Mesendoderm (in vitro differentiated cells): ENCODE measurements at regions not wholly inside any gene's neighbourhood (a gene's known extent, or its start where the extent isn't known, plus 50 kb on each side); places are given as distances from the start of the nearest gene placed in this dataset.
A peak's percentile ranks its signal among the peaks of the same experiment; 100 is the strongest.

Source experiments
- DNase-seq: peaks from one replicate; pipeline ENCODE4 v3.0.0; 2013
- H2AK5ac ChIP-seq: 2 replicates; pipeline ENCODE4 v1.6.1; 2013; ENCODE audit warnings: low read length, inconsistent platforms
- H2BK120ac ChIP-seq: 2 replicates; pipeline ENCODE4 v1.6.1; 2013; ENCODE audit warnings: low read depth, mild to moderate bottlenecking, low read length, moderate library complexity, mixed read lengths
- H2BK15ac ChIP-seq: replicated peaks from 2 replicates; pipeline ENCODE4 v1.6.1; 2013; ENCODE audit warnings: low read depth, mild to moderate bottlenecking, moderate library complexity
- H2BK5ac ChIP-seq: 2 replicates; pipeline ENCODE4 v1.6.1; 2013; ENCODE audit warnings: low read length, inconsistent platforms
- H3K18ac ChIP-seq: 2 replicates; pipeline ENCODE4 v1.6.1; 2013; ENCODE audit warnings: mild to moderate bottlenecking, low read length, mixed read lengths
- H3K23ac ChIP-seq: one replicate; pipeline ENCODE4 v1.6.1; 2013; ENCODE audit warnings: low read length
- H3K27ac ChIP-seq: 2 replicates; pipeline ENCODE4 v1.5.1; 2013; ENCODE audit warnings: low read depth, mild to moderate bottlenecking, inconsistent platforms, low read length, moderate library complexity
- H3K27me3 ChIP-seq: 2 replicates; pipeline ENCODE4 v1.6.1; 2013; ENCODE audit warnings: low read length, control low read depth, mild to moderate bottlenecking, inconsistent platforms; ENCODE audit not compliant: insufficient read depth, poor library complexity
- H3K36me3 ChIP-seq: 2 replicates; pipeline ENCODE4 v1.6.1; 2013; ENCODE audit warnings: low read length, inconsistent platforms; ENCODE audit not compliant: control insufficient read depth, insufficient read depth
- H3K4ac ChIP-seq: one replicate; pipeline ENCODE4 v1.6.1; 2013; ENCODE audit warnings: low read depth, mild to moderate bottlenecking, low read length, moderate library complexity
- H3K4me1 ChIP-seq: 2 replicates; pipeline ENCODE4 v1.6.1; 2013; ENCODE audit warnings: low read depth, low read length, inconsistent platforms; ENCODE audit not compliant: control insufficient read depth
- H3K4me2 ChIP-seq: 2 replicates; pipeline ENCODE4 v1.6.1; 2013; ENCODE audit warnings: low read length
- H3K4me3 ChIP-seq: 2 replicates; pipeline ENCODE4 v1.5.1; 2013; ENCODE audit warnings: mild to moderate bottlenecking, low read length
- H3K56ac ChIP-seq: one replicate; pipeline ENCODE4 v1.6.1; 2013; ENCODE audit warnings: low read length
- H3K79me1 ChIP-seq: 2 replicates; pipeline ENCODE4 v1.6.1; 2013; ENCODE audit warnings: low read length, inconsistent platforms
- H3K79me2 ChIP-seq: 2 replicates; pipeline ENCODE4 v1.6.1; 2013; ENCODE audit warnings: mild to moderate bottlenecking, low read length; ENCODE audit not compliant: control insufficient read depth, insufficient read depth
- H3K9ac ChIP-seq: 2 replicates; pipeline ENCODE4 v1.6.1; 2013; ENCODE audit warnings: low read length, inconsistent platforms
- H4K5ac ChIP-seq: one replicate; pipeline ENCODE4 v1.6.1; 2013; ENCODE audit warnings: low read length
- H4K8ac ChIP-seq: one replicate; pipeline ENCODE4 v1.6.1; 2013; ENCODE audit warnings: low read depth, mild to moderate bottlenecking, control low read depth, low read length, moderate library complexity
- WGBS: extraction: QIAGEN DNeasy Blood & Tissue Kit; methylation state at CpG from one replicate; pipeline ENCODE4 v1.1.7; 2013; ENCODE audit warnings: low lambda C conversion rate, missing lambda C conversion rate; ENCODE audit not compliant: insufficient coverage; ENCODE audit errors: extremely low coverage; 5-methylcytosine and 5-hydroxymethylcytosine counted together

DNA sequence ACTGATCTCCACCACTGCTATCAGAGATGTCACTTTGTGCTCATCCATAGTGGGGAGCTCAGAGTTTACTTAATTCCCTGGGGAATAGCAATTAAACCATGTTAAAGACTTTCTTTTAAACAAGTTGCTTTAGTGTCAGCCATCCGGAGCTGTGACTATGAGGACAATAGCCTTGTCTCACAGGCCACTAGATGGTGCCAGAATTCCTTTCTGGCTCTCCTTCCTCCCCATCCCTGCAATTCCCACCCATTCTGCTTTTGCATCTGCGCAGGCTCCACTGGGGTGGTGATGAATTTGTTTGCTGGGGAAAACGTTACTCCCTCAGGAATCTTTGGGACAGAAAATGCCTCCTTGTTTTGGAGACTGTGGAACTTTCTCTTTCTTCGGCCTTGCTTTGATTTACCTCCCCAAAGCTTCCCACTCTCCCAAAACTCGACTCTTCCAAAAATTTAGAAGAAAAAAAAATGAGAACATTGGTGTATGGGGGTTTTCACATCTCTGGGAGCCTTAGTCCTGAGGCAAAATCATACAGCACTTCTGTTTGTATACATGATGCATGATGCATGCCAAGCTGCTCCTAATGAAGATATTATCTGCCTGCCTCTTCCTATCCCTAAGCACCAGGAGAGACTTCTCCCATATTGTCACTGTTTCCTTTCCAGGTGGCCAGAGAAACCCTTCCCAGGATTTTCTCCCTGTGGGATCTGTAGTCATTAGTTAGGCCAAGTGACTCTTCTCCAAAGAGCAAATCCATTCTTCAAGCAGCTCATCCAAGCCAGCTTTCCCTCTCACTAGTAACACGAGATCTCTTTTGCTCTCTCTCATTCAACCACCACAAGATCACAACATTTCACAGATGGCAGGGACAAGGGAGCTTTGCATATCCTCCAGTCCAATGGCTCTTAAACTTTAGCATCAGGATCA is 466.1 kb downstream of the TLR4 start:
- H3K36me3 ChIP-seq, result no peaks in the 10 kb centered on the region
- H3K56ac ChIP-seq, result no peak overlapping the region
- no peak overlapping the region for H2BK15ac ChIP-seq
- no peak overlapping the region for H3K18ac ChIP-seq
- no peak overlapping the region for H3K4me2 ChIP-seq
- H4K5ac ChIP-seq, result no peak overlapping the region
- no peak overlapping the region for H3K4me3 ChIP-seq
- no peak overlapping the region for H4K8ac ChIP-seq
- no peaks in the 10 kb centered on the region for H3K79me1 ChIP-seq
- no peak overlapping the region for H3K27ac ChIP-seq
- H3K4me1 ChIP-seq, result no peaks in the 10 kb centered on the region
- no peak overlapping the region for H3K23ac ChIP-seq
- WGBS, result no CpG with 5 or more reads among the region's 6 CpGs
- H2AK5ac ChIP-seq, result no peak overlapping the region
- H2BK5ac ChIP-seq, result no peak overlapping the region
- no peak overlapping the region for H3K9ac ChIP-seq
- no peak overlapping the region for H2BK120ac ChIP-seq
- H3K4ac ChIP-seq, result no peak overlapping the region
- peak; percentile 80 for DNase-seq
- H3K79me2 ChIP-seq, result no peaks in the 10 kb centered on the region
- no peaks in the 10 kb centered on the region for H3K27me3 ChIP-seq

DNA sequence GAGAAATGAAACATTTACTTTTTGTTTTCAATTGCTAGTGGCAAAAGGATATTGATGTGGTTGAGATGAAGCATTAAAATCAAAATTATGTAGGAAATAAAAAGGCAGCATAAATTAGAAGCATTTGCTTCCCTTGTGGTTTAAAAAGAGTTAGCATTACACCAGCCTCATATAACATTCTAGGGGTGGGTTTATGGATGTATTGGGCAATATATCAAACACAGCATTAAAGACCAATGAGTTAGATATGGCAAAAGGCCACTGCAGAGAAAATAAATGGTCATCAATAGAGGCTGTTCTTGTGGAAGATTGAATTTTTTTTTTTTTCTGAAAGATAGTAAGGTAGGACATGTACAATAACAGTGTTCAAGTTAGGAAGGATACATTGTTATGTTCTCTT is 473.0 kb downstream of the TLR4 start:
- H3K27ac ChIP-seq, result no peak overlapping the region
- H3K4ac ChIP-seq, result no peak overlapping the region
- no peaks in the 10 kb centered on the region for H3K79me2 ChIP-seq
- no peaks in the 10 kb centered on the region for H3K79me1 ChIP-seq
- H3K23ac ChIP-seq, result no peak overlapping the region
- no peak overlapping the region for H4K8ac ChIP-seq
- no peak overlapping the region for H3K18ac ChIP-seq
- no peaks in the 10 kb centered on the region for H3K27me3 ChIP-seq
- H3K56ac ChIP-seq, result no peak overlapping the region
- H3K9ac ChIP-seq, result no peak overlapping the region
- H3K4me3 ChIP-seq, result no peak overlapping the region
- no peak overlapping the region for H3K4me2 ChIP-seq
- H2BK5ac ChIP-seq, result no peak overlapping the region
- H3K4me1 ChIP-seq, result no peaks in the 10 kb centered on the region
- H2BK15ac ChIP-seq, result no peak overlapping the region
- DNase-seq, result no peak
- no peak overlapping the region for H2BK120ac ChIP-seq
- no peaks in the 10 kb centered on the region for H3K36me3 ChIP-seq
- no peak overlapping the region for H4K5ac ChIP-seq
- no peak overlapping the region for H2AK5ac ChIP-seq

DNA sequence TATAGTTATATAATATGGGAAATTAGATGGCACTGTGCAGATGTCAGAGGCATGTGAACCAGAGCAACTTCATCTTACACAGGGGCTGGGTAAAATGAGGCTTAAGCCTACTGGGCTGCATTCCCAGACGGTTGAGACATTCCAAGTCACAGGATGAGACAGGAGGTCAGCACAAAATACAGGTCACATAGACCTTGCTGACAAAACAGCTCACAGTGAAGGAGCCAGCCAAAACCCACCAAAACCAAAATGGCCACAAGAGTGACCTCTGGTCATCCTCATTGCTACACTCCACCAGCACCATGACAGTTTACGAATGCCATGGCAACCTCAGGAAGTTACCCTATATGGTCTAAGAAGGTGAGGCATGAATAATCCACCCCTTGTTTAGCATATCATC is 479.4 kb downstream of the TLR4 start:
- Histone ChIP-seq H3K9ac (no peak overlapping the region), H3K4me1 (no peaks in the 10 kb centered on the region), H3K4ac (no peak overlapping the region), H3K79me2 (no peaks in the 10 kb centered on the region), H3K56ac (no peak overlapping the region), H3K27ac (no peak overlapping the region), H4K5ac (no peak overlapping the region), H3K23ac (no peak overlapping the region), H3K36me3 (no peaks in the 10 kb centered on the region), H3K4me3 (no peak overlapping the region), H3K27me3 (no peaks in the 10 kb centered on the region), H2BK15ac (no peak overlapping the region), H4K8ac (no peak overlapping the region), H3K4me2 (no peak overlapping the region), H3K79me1 (no peaks in the 10 kb centered on the region), H2BK120ac (no peak overlapping the region), H3K18ac (no peak overlapping the region), H2BK5ac (no peak overlapping the region), H2AK5ac (no peak overlapping the region)
- peak; percentile 20 for DNase-seq
- WGBS, result no CpG with 5 or more reads among the region's 2 CpGs

DNA sequence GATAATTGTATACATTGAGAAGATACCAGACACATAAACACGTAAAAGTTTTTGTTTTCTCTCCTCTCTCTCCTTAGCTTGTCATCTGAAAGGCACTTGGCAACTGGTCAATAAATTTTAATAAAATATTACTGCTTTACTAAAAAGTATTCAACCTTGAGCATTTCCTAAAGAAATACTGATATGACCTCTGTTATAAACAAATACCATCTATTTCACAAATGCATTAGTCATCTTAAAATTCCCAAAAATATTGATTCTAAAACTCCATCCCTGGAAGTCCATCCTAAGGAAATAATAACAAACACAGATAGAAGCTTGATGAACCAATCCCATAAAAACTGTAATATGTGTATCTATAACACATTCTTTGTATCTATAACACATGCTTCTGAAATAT is 483.2 kb downstream of the TLR4 start:
- H3K4ac ChIP-seq, result no peak overlapping the region
- no peak overlapping the region for H3K4me2 ChIP-seq
- no peak overlapping the region for H2BK120ac ChIP-seq
- no peak for DNase-seq
- no peak overlapping the region for H3K27ac ChIP-seq
- no peaks in the 10 kb centered on the region for H3K4me1 ChIP-seq
- no peak overlapping the region for H2BK5ac ChIP-seq
- H3K79me2 ChIP-seq, result no peaks in the 10 kb centered on the region
- H4K5ac ChIP-seq, result no peak overlapping the region
- no peak overlapping the region for H4K8ac ChIP-seq
- no peak overlapping the region for H2BK15ac ChIP-seq
- H3K23ac ChIP-seq, result no peak overlapping the region
- no peak overlapping the region for H3K4me3 ChIP-seq
- no peak overlapping the region for H3K56ac ChIP-seq
- no peaks in the 10 kb centered on the region for H3K27me3 ChIP-seq
- H3K36me3 ChIP-seq, result no peaks in the 10 kb centered on the region
- WGBS, result no CpG with 5 or more reads among the region's 1 CpG
- H3K18ac ChIP-seq, result no peak overlapping the region
- no peaks in the 10 kb centered on the region for H3K79me1 ChIP-seq
- no peak overlapping the region for H3K9ac ChIP-seq
- no peak overlapping the region for H2AK5ac ChIP-seq

DNA sequence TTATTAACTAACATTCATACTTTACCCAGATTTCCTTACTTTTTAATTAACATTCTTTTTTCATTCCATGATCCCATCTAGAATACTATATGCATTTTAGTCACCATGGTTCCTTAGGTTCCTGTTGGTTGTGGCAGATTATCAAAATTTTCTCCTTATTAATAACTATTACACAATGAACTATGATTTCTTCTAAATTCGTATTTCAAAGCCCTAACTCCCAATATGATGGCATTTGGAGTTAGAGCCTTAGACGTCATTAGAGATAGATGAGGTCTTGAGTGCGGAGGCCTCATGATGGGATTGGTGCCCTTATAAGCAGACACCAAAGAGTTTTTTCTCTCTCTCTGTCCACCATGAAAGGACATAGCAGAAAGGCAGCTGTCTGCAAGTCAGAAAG is 485.4 kb downstream of the TLR4 start:
- Histone ChIP-seq H2AK5ac (no peak overlapping the region), H3K23ac (no peak overlapping the region), H3K18ac (no peak overlapping the region), H3K9ac (no peak overlapping the region), H4K5ac (no peak overlapping the region), H3K4me1 (no peaks in the 10 kb centered on the region), H3K4ac (no peak overlapping the region), H2BK15ac (no peak overlapping the region), H3K56ac (no peak overlapping the region), H3K36me3 (no peaks in the 10 kb centered on the region), H3K27ac (no peak overlapping the region), H4K8ac (no peak overlapping the region), H3K4me2 (no peak overlapping the region), H2BK120ac (no peak overlapping the region), H3K79me1 (no peaks in the 10 kb centered on the region), H3K27me3 (no peaks in the 10 kb centered on the region), H2BK5ac (no peak overlapping the region), H3K4me3 (no peak overlapping the region), H3K79me2 (no peaks in the 10 kb centered on the region)
- WGBS, result no CpG with 5 or more reads among the region's 3 CpGs
- DNase-seq, result no peak

DNA sequence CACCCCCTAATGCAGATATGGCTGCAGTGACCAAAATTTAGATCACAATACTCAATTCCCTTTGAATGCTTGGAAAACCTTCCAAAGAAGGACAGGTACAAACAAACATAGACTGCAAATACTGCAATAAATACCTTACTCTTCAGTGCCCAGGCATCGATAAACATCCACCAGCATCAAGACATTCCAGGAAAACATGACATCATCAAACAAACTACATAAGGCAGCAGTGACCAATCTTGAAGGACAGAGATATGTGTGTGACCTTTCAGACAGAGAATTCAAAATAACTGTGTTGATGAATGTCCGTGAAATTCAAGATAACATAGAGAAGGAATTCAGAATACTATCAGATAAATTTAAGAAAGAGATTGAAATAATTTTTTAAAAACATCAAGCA is 488.6 kb downstream of the TLR4 start:
- no peak overlapping the region for H3K4me2 ChIP-seq
- DNase-seq, result no peak
- no peak overlapping the region for H2BK15ac ChIP-seq
- no peak overlapping the region for H2AK5ac ChIP-seq
- H2BK120ac ChIP-seq, result no peak overlapping the region
- no peak overlapping the region for H3K4me3 ChIP-seq
- H3K27ac ChIP-seq, result no peak overlapping the region
- H3K56ac ChIP-seq, result no peak overlapping the region
- no peaks in the 10 kb centered on the region for H3K79me2 ChIP-seq
- no peak overlapping the region for H2BK5ac ChIP-seq
- no CpG with 5 or more reads among the region's 2 CpGs for WGBS
- no peak overlapping the region for H3K4ac ChIP-seq
- no peak overlapping the region for H3K23ac ChIP-seq
- no peak overlapping the region for H3K9ac ChIP-seq
- no peaks in the 10 kb centered on the region for H3K79me1 ChIP-seq
- no peaks in the 10 kb centered on the region for H3K27me3 ChIP-seq
- H3K4me1 ChIP-seq, result no peaks in the 10 kb centered on the region
- no peak overlapping the region for H4K5ac ChIP-seq
- H4K8ac ChIP-seq, result no peak overlapping the region
- H3K18ac ChIP-seq, result no peak overlapping the region
- H3K36me3 ChIP-seq, result no peaks in the 10 kb centered on the region
